Panc1 (cell line): ENCODE measurements at regions not wholly inside any gene's neighbourhood (a gene's known extent, or its start where the extent isn't known, plus 50 kb on each side); places are given as distances from the start of the nearest gene placed in this dataset.

Experiments used
- ATAC-seq: fragments of 200-7000 bp; cut with Tn5 transposase; 2 replicates; pipeline ENCODE4 v1.9.1; 2020; ENCODE audit warnings: mild to moderate bottlenecking, moderate library complexity
- BruUV-seq: library from RNA; stranded (reverse); fragments of 400-500 nt; replicated peaks from 2 replicates; lab custom pipeline; 2021; lab: Mats Ljungman, UMichigan
- CTCF ChIA-PET: fragments of 300-600 bp; sonication (Branson Sonifier 250); formaldehyde crosslinking; loops from one replicate; lab custom pipeline; 2022; ENCODE audit warnings: antibody characterized with exemption; lab: Charles Lee
- POLR2A ChIA-PET: fragments of 300-600 bp; sonication (Branson Sonifier 250); formaldehyde crosslinking; loops from one replicate; lab custom pipeline; 2022; ENCODE audit warnings: antibody characterized with exemption; lab: Charles Lee
- DNase-seq: peaks from one replicate; pipeline ENCODE4 v3.0.0-alpha.2; 2010; ENCODE audit warnings: low read depth, low spot score
- H3K27ac ChIP-seq: 2 replicates; pipeline ENCODE4 v1.5.1; 2011; ENCODE audit warnings: mild to moderate bottlenecking, low read length, inconsistent platforms
- H3K27me3 ChIP-seq: fragments of 200-500 bp; sonication (Bioruptor generic); 2 replicates; pipeline ENCODE4 v1.6.0; 2014; ENCODE audit warnings: low read length, inconsistent platforms; ENCODE audit not compliant: control insufficient read depth, insufficient read depth
- H3K36me3 ChIP-seq: fragments of 200-500 bp; sonication (Bioruptor generic); 2 replicates; pipeline ENCODE4 v1.5.1; 2014; ENCODE audit warnings: inconsistent platforms, mild to moderate bottlenecking, low read length, moderate library complexity; ENCODE audit not compliant: control insufficient read depth, insufficient read depth
- H3K4me1 ChIP-seq: 2 replicates; pipeline ENCODE4 v1.5.1; 2011; ENCODE audit warnings: inconsistent platforms, mild to moderate bottlenecking, low read length, moderate library complexity; ENCODE audit not compliant: control insufficient read depth, insufficient read depth
- H3K4me3 ChIP-seq, 2 experiments: 2 replicates each; pipeline ENCODE4 v1.5.1; 2011 to 2012; ENCODE audit warnings: low read depth in 2 of 2, low read length in 2 of 2, mild to moderate bottlenecking in 2 of 2, inconsistent platforms in 1 of 2, moderate library complexity in 1 of 2
- H3K9me3 ChIP-seq: fragments of 200-500 bp; sonication (Bioruptor generic); 2 replicates; pipeline ENCODE4 v1.5.1; 2014; ENCODE audit warnings: low read depth, mild to moderate bottlenecking, inconsistent platforms, low read length, moderate library complexity; ENCODE audit not compliant: control insufficient read depth, insufficient read depth
- CTCF ChIP-seq: fragments of 450-650 bp; IDR thresholded peaks from 2 replicates; pipeline ENCODE4 v1.5.1; 2017; ENCODE audit warnings: mild to moderate bottlenecking
- POLR2AphosphoS5 ChIP-seq: IDR thresholded peaks from 2 replicates; pipeline ENCODE4 v1.6.1; 2012; ENCODE audit warnings: mild to moderate bottlenecking, low read depth, low read length, moderate library complexity
- SIN3A ChIP-seq: IDR thresholded peaks from 2 replicates; pipeline ENCODE4 v1.6.1; 2012; ENCODE audit warnings: low read depth, mild to moderate bottlenecking, low read length, moderate library complexity, borderline replicate concordance; ENCODE audit not compliant: insufficient read depth
- TCF7L2 ChIP-seq: IDR thresholded peaks from 2 replicates; pipeline ENCODE4 v1.6.1; 2011; ENCODE audit warnings: mild to moderate bottlenecking, low read depth, low read length, inconsistent platforms
- in situ Hi-C: cut with HindIII; loops from 2 replicates; pipeline ENCODE4 v1.10.0; 2016; ENCODE audit warnings: low sequenced_read_pairs, low pct_unique_long_range_greater_than_20kb
- intact Hi-C: fragments of 100-400 bp; cut with micrococcal nuclease; formaldehyde crosslinking; loops from one replicate; pipeline ENCODE4 v1.10.0; 2022; ENCODE audit not compliant: unreplicated experiment
- TF ChIP-seq, protein P1 (sequence below), 2 experiments: IDR thresholded peaks; 2 replicates each; pipeline ENCODE4 v1.6.1; 2011 to 2012; ENCODE audit warnings: low read depth in 2 of 2, control low read depth in 1 of 2, low read length in 1 of 2, mild to moderate bottlenecking in 1 of 2, moderate library complexity in 1 of 2; ENCODE audit not compliant: insufficient read depth in 1 of 2

DNA sequence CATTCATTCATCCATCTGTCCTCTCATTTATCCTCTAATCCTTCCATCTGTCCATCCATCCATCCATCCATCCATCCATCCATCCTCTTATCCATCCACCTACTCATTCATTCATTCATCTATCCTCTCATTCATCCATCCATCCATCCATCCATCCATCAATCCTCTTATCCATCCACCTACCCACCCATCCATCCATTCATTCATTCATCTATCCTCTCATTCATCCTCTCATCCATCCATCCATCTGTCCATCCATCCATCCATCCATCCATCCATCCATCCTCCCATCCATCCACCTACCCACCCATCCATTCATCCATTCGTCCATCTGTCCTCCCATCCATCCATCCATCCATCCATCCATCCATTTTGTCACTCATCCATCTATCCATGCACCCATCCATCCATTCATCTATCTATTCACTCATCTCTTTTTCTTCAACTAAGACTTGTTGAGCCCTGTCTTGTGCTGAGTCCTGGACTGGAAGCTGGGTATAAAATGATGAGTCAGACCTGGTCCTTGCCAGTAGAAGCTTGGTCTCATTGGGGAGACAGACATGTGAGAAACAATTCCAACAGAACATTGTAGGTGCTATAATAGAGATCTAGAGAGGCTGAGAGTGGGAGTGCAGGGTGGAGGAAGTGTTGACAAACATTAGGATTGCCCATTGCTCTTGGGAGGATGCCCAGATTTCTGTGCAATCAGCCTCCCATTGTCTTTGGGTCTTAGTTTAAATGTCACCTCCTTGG, 55.0 kb upstream of the IER5L start:
- no TSS peak for BruUV-seq
- DNase-seq = no peak
- no peak for TF ChIP-seq POLR2AphosphoS5
- TF ChIP-seq, protein P1, sequence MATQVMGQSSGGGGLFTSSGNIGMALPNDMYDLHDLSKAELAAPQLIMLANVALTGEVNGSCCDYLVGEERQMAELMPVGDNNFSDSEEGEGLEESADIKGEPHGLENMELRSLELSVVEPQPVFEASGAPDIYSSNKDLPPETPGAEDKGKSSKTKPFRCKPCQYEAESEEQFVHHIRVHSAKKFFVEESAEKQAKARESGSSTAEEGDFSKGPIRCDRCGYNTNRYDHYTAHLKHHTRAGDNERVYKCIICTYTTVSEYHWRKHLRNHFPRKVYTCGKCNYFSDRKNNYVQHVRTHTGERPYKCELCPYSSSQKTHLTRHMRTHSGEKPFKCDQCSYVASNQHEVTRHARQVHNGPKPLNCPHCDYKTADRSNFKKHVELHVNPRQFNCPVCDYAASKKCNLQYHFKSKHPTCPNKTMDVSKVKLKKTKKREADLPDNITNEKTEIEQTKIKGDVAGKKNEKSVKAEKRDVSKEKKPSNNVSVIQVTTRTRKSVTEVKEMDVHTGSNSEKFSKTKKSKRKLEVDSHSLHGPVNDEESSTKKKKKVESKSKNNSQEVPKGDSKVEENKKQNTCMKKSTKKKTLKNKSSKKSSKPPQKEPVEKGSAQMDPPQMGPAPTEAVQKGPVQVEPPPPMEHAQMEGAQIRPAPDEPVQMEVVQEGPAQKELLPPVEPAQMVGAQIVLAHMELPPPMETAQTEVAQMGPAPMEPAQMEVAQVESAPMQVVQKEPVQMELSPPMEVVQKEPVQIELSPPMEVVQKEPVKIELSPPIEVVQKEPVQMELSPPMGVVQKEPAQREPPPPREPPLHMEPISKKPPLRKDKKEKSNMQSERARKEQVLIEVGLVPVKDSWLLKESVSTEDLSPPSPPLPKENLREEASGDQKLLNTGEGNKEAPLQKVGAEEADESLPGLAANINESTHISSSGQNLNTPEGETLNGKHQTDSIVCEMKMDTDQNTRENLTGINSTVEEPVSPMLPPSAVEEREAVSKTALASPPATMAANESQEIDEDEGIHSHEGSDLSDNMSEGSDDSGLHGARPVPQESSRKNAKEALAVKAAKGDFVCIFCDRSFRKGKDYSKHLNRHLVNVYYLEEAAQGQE (IDR thresholded peaks at IDR 0.05; ENCODE audit: insufficient read depth in 1 of 2, low read depth in 2 of 2, low read length in 1 of 2) = no peak
- no peak for TF ChIP-seq TCF7L2
- no peak for TF ChIP-seq SIN3A
- no peak for TF ChIP-seq CTCF
- in situ Hi-C loops (no loop called here), intact Hi-C loops (no loop called here)
- Histone ChIP-seq H3K27me3 (no peaks in the 10 kb centered on the region), H3K27ac (no peak overlapping the region), H3K9me3 (no peaks in the 10 kb centered on the region), H3K4me3 (no peak overlapping the region), H3K36me3 (no peaks in the 10 kb centered on the region), H3K4me1 (peaks cover 7% of the 10 kb centered on the region)
- ChIA-PET CTCF (no interaction called here), POLR2A (no interaction called here)
- ATAC-seq = no peak

- Histone ChIP-seq H3K36me3 (no peaks in the 10 kb centered on the region), H3K9me3 (no peaks in the 10 kb centered on the region), H3K27ac (no peak overlapping the region), H3K27me3 (no peaks in the 10 kb centered on the region), H3K4me3 (no peak overlapping the region), H3K4me1 (no peaks in the 10 kb centered on the region; the same call in 1 of the 2 replicates)
- DNase-seq (no peak), ATAC-seq (no peak)
- ChIA-PET POLR2A (no interaction called here), CTCF (no interaction called here)
- no TSS peak for BruUV-seq
- in situ Hi-C loops = no loop called here
- intact Hi-C loops = no loop called here
- TF ChIP-seq CTCF = no peak
- TF ChIP-seq POLR2AphosphoS5 = no peak
- TF ChIP-seq, protein P1 (IDR thresholded peaks at IDR 0.05; ENCODE audit: insufficient read depth in 1 of 2, low read depth in 2 of 2, low read length in 1 of 2) = no peak
- TF ChIP-seq TCF7L2 = no peak
- TF ChIP-seq SIN3A = no peak
These were observed 53.7 kb upstream of the IER5L start for GRCh38 chr9:129231759-129232158.
